ENCODE measurements at regions not wholly inside any gene's neighbourhood (a gene's known extent, or its start where the extent isn't known, plus 50 kb on each side); places are given as distances from the start of the nearest gene placed in this dataset.

DNA sequence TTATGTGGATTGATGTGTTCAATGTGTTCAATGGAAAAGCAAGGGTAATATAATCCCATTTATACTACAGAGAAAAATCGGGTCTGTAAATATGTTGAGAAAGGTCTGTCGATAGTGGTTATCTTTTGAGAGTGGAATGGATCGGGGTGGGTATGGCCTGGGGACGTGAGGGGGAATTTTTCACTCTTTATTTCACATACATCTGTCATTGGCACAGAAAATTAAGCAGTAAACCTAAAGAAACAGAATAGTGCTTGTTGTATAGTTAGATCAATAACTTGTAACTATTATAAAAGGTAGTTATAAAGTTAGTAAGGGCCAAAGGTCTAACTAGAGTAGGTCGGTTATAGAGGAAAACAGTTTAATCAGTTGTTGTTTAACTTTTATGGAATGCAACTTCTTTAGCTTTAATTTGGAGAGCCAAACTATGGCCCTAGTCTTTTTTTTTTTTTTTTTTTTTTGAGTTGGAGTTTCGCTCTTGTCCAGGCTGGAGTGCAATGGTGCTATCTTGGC lies 66.1 kb upstream of the ABL1 start:
- Histone ChIP-seq H3K9me3 (ENCODE audit: control insufficient read depth in 2 of 3, insufficient read depth in 1 of 3, low read length in 3 of 3) (no peaks in the 10 kb centered on the region), H3K27me3 (ENCODE audit: control insufficient read depth, insufficient read depth, low read length) (no peaks in the 10 kb centered on the region), H3K4me1 (ENCODE audit: control insufficient read depth in 2 of 3, insufficient read depth in 2 of 3, low read depth in 1 of 3, low read length in 3 of 3) (peaks cover 0 to 21% (median 20%) of the 10 kb centered on the region in 3 donors), H3K4me3 (ENCODE audit: low read length in 3 of 3) (peak overlapping the region in 1 of 3 donors; percentile 3), H3K9ac (ENCODE audit: low read length in 3 of 3) (no peak overlapping the region), H3K36me3 (ENCODE audit: control insufficient read depth in 2 of 3, insufficient read depth in 3 of 3, low read length in 3 of 3) (no peaks in the 10 kb centered on the region), H3K27ac (ENCODE audit: low read depth in 2 of 2, low read length in 2 of 2) (peak overlapping the region in 1 of 2 donors; percentile 10)
- no peak for FAIRE-seq
- intact Hi-C loops (cut with DNase I) = no loop called here
- DNase-seq = no peak
- TF ChIP-seq CTCF (IDR thresholded peaks at IDR 0.05; ENCODE audit: borderline replicate concordance, extremely low read depth, insufficient read depth) = no peak

- Histone ChIP-seq H3K4me3 (ENCODE audit: low read length in 3 of 3) (no peak overlapping the region), H3K36me3 (ENCODE audit: control insufficient read depth in 2 of 3, insufficient read depth in 3 of 3, low read length in 3 of 3) (no peaks in the 10 kb centered on the region), H3K27ac (ENCODE audit: low read depth in 2 of 2, low read length in 2 of 2) (no peak overlapping the region), H3K9me3 (ENCODE audit: control insufficient read depth in 2 of 3, insufficient read depth in 1 of 3, low read length in 3 of 3) (peaks cover 0 to 3% (median 0%) of the 10 kb centered on the region in 3 donors), H3K27me3 (ENCODE audit: control insufficient read depth, insufficient read depth, low read length) (no peaks in the 10 kb centered on the region), H3K9ac (ENCODE audit: low read length in 3 of 3) (no peak overlapping the region), H3K4me1 (ENCODE audit: control insufficient read depth in 2 of 3, insufficient read depth in 2 of 3, low read depth in 1 of 3, low read length in 3 of 3) (peaks cover 0 to 21% (median 19%) of the 10 kb centered on the region in 3 donors)
- intact Hi-C loops (cut with DNase I) = loop anchor here (10.0 kb wide), 1 partner anchor 95 kb away; no protein-coding TSS in a partner anchor
- no peak for FAIRE-seq
- no peak for TF ChIP-seq CTCF (IDR thresholded peaks at IDR 0.05; ENCODE audit: borderline replicate concordance, extremely low read depth, insufficient read depth)
- DNase-seq = no peak
Observed at GRCh38 chr9:130770093-130770492, 65.0 kb upstream of the ABL1 start.

DNA sequence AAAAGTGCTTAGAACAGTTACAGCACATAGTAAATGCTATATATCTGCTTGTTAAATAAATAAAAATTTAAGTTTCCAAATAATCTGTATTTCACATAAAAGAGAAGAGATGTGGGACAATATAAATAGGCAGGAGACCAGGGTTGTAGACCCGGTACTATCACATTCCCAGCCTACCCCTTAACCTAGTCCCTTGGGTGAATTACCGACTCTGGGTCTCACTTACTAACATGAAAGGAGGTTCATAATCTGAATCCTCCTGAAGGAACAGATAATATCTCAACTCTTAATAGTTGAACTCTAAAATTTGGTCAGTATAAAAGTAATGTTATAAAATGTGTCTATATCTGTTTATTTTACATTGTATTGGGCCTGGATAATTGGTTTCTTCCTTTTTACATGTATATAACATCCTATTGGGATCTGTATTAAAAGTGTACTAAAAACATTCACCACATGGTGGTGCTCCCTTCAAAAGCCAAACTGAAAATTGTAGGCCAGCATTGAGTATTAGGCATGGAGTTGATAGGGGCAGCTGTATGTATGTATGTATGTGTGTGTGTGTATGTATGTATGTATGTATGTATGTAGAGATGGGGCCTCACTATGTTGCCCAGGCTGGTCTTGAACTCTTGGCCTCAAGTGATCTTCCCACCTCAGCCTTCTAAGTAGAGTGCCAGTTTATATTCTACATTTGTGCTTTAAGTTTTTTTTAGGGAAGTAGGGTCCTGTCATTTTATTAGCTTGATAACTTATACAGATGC lies 64.2 kb upstream of the ABL1 start:
- Histone ChIP-seq H3K4me1 (ENCODE audit: control insufficient read depth in 2 of 3, insufficient read depth in 2 of 3, low read depth in 1 of 3, low read length in 3 of 3) (peaks cover 0 to 21% (median 17%) of the 10 kb centered on the region in 3 donors), H3K27me3 (ENCODE audit: control insufficient read depth, insufficient read depth, low read length) (no peaks in the 10 kb centered on the region), H3K27ac (ENCODE audit: low read depth in 2 of 2, low read length in 2 of 2) (no peak overlapping the region), H3K9me3 (ENCODE audit: control insufficient read depth in 2 of 3, insufficient read depth in 1 of 3, low read length in 3 of 3) (peaks cover 0 to 10% (median 0%) of the 10 kb centered on the region in 3 donors), H3K36me3 (ENCODE audit: control insufficient read depth in 2 of 3, insufficient read depth in 3 of 3, low read length in 3 of 3) (no peaks in the 10 kb centered on the region), H3K4me3 (ENCODE audit: low read length in 3 of 3) (no peak overlapping the region), H3K9ac (ENCODE audit: low read length in 3 of 3) (no peak overlapping the region)
- peak; percentile 49 for TF ChIP-seq CTCF (IDR thresholded peaks at IDR 0.05; ENCODE audit: borderline replicate concordance, extremely low read depth, insufficient read depth)
- peak in 3 of 5 donors; percentile 26 to 86 (median 80) for DNase-seq
- intact Hi-C loops (cut with DNase I) = loop anchor here (10.0 kb wide), 1 partner anchor 94 kb away; no protein-coding TSS in a partner anchor
- peak; percentile 89 for FAIRE-seq

Data from kidney (tissue), 13 donors.